PC-9 (cell line): ENCODE measurements at regions not wholly inside any gene's neighbourhood (a gene's known extent, or its start where the extent isn't known, plus 50 kb on each side); places are given as distances from the start of the nearest gene placed in this dataset.

Experiments used
- BruUV-seq: library from RNA; stranded (reverse); fragments of 400-500 nt; replicated peaks from 2 replicates; lab custom pipeline; 2021; lab: Mats Ljungman, UMichigan
- CTCF ChIA-PET: fragments of 300-600 bp; sonication (Branson Sonifier 250); formaldehyde crosslinking; loops from one replicate; lab custom pipeline; 2022; ENCODE audit warnings: antibody characterized with exemption; lab: Charles Lee
- POLR2A ChIA-PET: fragments of 300-600 bp; sonication (Branson Sonifier 250); formaldehyde crosslinking; loops from one replicate; lab custom pipeline; 2022; ENCODE audit warnings: antibody characterized with exemption; ENCODE audit not compliant: unreplicated experiment; lab: Charles Lee
- DNase-seq, 2 experiments: peaks; one replicate each; pipeline versions ENCODE4 v3.0.0 to v3.0.0-alpha.2; 2015 to 2022; ENCODE audit warnings: mixed read lengths in 1 of 2
- H2AFZ ChIP-seq: fragments of 200-600 bp; sonication (generic); 2 replicates; pipeline ENCODE4 v1.8.1; 2017; ENCODE audit warnings: antibody characterized with exemption
- H3F3A ChIP-seq: fragments of 200-600 bp; sonication (generic); 2 replicates; pipeline ENCODE4 v1.8.1; 2017; ENCODE audit warnings: antibody characterized with exemption, mild to moderate bottlenecking, low read depth; ENCODE audit not compliant: insufficient read depth
- H3K27ac ChIP-seq: fragments of 200-600 bp; sonication (generic); 2 replicates; pipeline ENCODE4 v1.6.1; 2016; ENCODE audit warnings: mixed run types
- H3K27me3 ChIP-seq: fragments of 200-600 bp; sonication (generic); 2 replicates; pipeline ENCODE4 v1.6.1; 2016; ENCODE audit warnings: low read depth, mixed run types; ENCODE audit not compliant: insufficient read depth
- H3K36me3 ChIP-seq: fragments of 200-600 bp; sonication (generic); 2 replicates; pipeline ENCODE4 v1.6.1; 2016; ENCODE audit warnings: low read depth, mixed run types
- H3K4me1 ChIP-seq: fragments of 200-600 bp; sonication (generic); replicated peaks from 2 replicates; pipeline ENCODE4 v1.6.1; 2016; ENCODE audit warnings: mixed run types; ENCODE audit not compliant: insufficient read depth
- H3K4me2 ChIP-seq: fragments of 200-600 bp; sonication (generic); 2 replicates; pipeline ENCODE4 v1.6.1; 2017; ENCODE audit warnings: mixed run types
- H3K4me3 ChIP-seq: fragments of 200-600 bp; sonication (generic); 2 replicates; pipeline ENCODE4 v1.6.1; 2016; ENCODE audit warnings: mixed run types
- H3K79me2 ChIP-seq: fragments of 200-600 bp; sonication (generic); 2 replicates; pipeline ENCODE4 v1.6.1; 2017; ENCODE audit warnings: low read depth, mixed run types
- H3K9me2 ChIP-seq: fragments of 200-600 bp; sonication (generic); 2 replicates; pipeline ENCODE4 v1.8.1; 2017; ENCODE audit warnings: mild to moderate bottlenecking; ENCODE audit not compliant: insufficient read depth
- H3K9me3 ChIP-seq: fragments of 200-600 bp; sonication (generic); 2 replicates; pipeline ENCODE4 v1.8.1; 2016; ENCODE audit warnings: low read depth; ENCODE audit not compliant: insufficient read depth
- H4K20me1 ChIP-seq: fragments of 200-600 bp; sonication (generic); 2 replicates; pipeline ENCODE4 v1.8.1; 2017; ENCODE audit not compliant: insufficient read depth
- CTCF ChIP-seq: fragments of 200-600 bp; sonication (generic); conservative IDR thresholded peaks from 2 replicates; pipeline ENCODE4 v1.6.1; 2017; ENCODE audit warnings: mixed run types, antibody characterized with exemption, mild to moderate bottlenecking, moderate library complexity
- EZH2 ChIP-seq: fragments of 200-600 bp; sonication (generic); IDR thresholded peaks from 2 replicates; pipeline ENCODE4 v1.8.0; 2017; ENCODE audit warnings: antibody characterized with exemption, low read depth
- intact Hi-C: fragments of 100-400 bp; cut with micrococcal nuclease; formaldehyde crosslinking; loops from one replicate; pipeline ENCODE4 v1.10.0; 2022; ENCODE audit not compliant: unreplicated experiment

- POLR2A ChIA-PET, result no interaction called here
Observed at GRCh38 chr5:101688156-101688555, 607.9 kb downstream of the SLCO4C1 start.

GRCh38 chr5:101687349-101687985, 608.6 kb downstream of the SLCO4C1 start:
- Histone ChIP-seq H3K9me3 (no peaks in the 10 kb centered on the region), H3K4me2 (no peak overlapping the region), H3K27me3 (no peaks in the 10 kb centered on the region), H3K27ac (no peak overlapping the region), H3K79me2 (no peaks in the 10 kb centered on the region), H3K4me3 (no peak overlapping the region), H4K20me1 (no peaks in the 10 kb centered on the region), H3F3A (no peaks in the 10 kb centered on the region), H3K36me3 (no peaks in the 10 kb centered on the region), H3K4me1 (no peaks in the 10 kb centered on the region), H3K9me2 (no peaks in the 10 kb centered on the region), H2AFZ (no peak overlapping the region)
- ChIA-PET CTCF (interaction anchor here (0.6 kb wide), 1 partner anchor 321 kb away, joined by 3 read pairs; no protein-coding TSS in a partner anchor), POLR2A (no interaction called here)
- DNase-seq, result no peak
- TF ChIP-seq EZH2, result no peak
- no peak for TF ChIP-seq CTCF
- intact Hi-C loops, result no loop called here
- BruUV-seq, result no TSS peak

More at GRCh38 chr5:101688156-101688555, 607.9 kb downstream of the SLCO4C1 start:
- intact Hi-C loops, result no loop called here
- CTCF ChIA-PET, result interaction anchor here (0.6 kb wide), 1 partner anchor 322 kb away, joined by 3 read pairs; no protein-coding TSS in a partner anchor
- no peak overlapping the region for H3K27ac ChIP-seq
- no peaks in the 10 kb centered on the region for H3K4me1 ChIP-seq
- H2AFZ ChIP-seq, result no peak overlapping the region
- TF ChIP-seq EZH2, result no peak
- TF ChIP-seq CTCF, result no peak
- no peaks in the 10 kb centered on the region for H3K9me3 ChIP-seq
- H3K4me3 ChIP-seq, result no peak overlapping the region
- no peak overlapping the region for H3K4me2 ChIP-seq
- H3K36me3 ChIP-seq, result no peaks in the 10 kb centered on the region
- no peaks in the 10 kb centered on the region for H3K79me2 ChIP-seq
- no peaks in the 10 kb centered on the region for H3K27me3 ChIP-seq
- H4K20me1 ChIP-seq, result no peaks in the 10 kb centered on the region
- no peak for DNase-seq
- no TSS peak for BruUV-seq
- H3F3A ChIP-seq, result no peaks in the 10 kb centered on the region
- H3K9me2 ChIP-seq, result no peaks in the 10 kb centered on the region

GRCh38 chr5:101686536-101687157, 609.4 kb downstream of the SLCO4C1 start:
- no peak for DNase-seq
- Histone ChIP-seq H4K20me1 (no peaks in the 10 kb centered on the region), H3K27ac (no peak overlapping the region), H3K9me3 (no peaks in the 10 kb centered on the region), H3K9me2 (no peaks in the 10 kb centered on the region), H3K27me3 (no peaks in the 10 kb centered on the region), H2AFZ (no peak overlapping the region), H3K4me1 (no peaks in the 10 kb centered on the region), H3K4me2 (no peak overlapping the region), H3F3A (no peaks in the 10 kb centered on the region), H3K4me3 (no peak overlapping the region), H3K79me2 (no peaks in the 10 kb centered on the region), H3K36me3 (no peaks in the 10 kb centered on the region)
- no TSS peak for BruUV-seq
- TF ChIP-seq CTCF (no peak), EZH2 (no peak)
- ChIA-PET CTCF (no interaction called here), POLR2A (no interaction called here)
- intact Hi-C loops, result no loop called here
